HG02588 (cell line): ENCODE measurements at regions not wholly inside any gene's neighbourhood (a gene's known extent, or its start where the extent isn't known, plus 50 kb on each side); places are given as distances from the start of the nearest gene placed in this dataset.

ENCODE experiments used
- ATAC-seq: cut with Tn5 transposase; IDR thresholded peaks from one replicate; pipeline ENCODE4 v1.9.1; 2021; ENCODE audit warnings: mild to moderate bottlenecking, moderate library complexity; ENCODE audit not compliant: unreplicated experiment

DNA sequence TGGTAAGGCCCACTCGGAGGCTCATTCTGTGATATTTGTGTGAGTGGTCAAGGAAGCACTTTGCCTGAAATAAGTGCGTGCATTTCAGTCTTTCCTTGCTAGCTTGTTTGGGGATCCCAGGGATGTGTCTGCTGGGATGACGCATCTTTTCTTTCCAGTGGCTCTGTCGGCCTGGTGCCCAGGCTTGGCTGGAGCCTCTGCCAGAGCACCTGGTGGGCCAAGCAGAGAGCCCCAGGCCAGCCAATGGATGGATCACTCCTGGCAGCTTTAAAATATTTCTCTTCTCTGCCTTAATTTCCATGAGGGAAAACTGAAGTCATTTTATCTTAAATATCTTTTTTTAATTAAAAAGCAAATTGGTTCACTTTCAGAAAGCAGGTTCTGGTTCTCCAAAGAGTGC lies 501.8 kb upstream of the HS6ST1 start:
- ATAC-seq: no peak

GRCh38 chr2:128821010-128821409 lies 502.3 kb upstream of the HS6ST1 start:
- no peak for ATAC-seq

DNA sequence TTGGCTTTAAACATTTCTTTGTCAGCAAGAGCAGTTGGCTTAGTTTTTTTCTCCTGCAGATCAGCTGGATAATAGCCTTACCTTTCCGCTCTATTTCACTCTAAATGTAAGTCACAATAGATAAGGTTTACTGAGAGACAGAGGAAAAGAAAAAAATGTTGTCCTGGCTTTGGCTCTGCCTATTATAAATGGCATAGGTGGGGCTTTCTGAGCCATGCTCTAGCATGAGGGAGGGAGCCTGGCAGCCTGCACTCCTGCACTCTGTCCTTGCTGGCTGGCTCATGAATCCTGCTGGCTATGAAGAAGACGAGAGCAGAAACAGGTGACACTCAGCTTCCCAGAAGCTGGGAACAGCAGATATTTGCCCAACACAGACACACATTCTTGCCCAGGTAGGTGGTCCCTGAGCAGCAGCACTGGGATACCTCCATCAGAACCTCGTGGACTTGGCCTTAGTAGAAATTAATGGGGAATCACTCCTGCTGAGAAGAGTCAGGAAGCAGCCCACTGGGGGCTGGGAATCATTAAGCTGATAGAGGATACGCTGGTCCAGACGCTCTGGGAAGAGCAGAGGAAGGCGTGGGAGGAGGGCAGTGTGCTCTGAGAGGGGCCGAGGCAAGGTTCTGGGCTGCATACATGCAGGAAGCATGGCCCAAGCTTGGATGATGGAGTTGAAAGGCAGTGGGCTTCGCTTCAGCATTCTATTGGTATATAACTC lies 514.4 kb upstream of the HS6ST1 start:
- ATAC-seq: no peak

GRCh38 chr2:128833664-128834027 lies 515.0 kb upstream of the HS6ST1 start:
- no peak for ATAC-seq

DNA sequence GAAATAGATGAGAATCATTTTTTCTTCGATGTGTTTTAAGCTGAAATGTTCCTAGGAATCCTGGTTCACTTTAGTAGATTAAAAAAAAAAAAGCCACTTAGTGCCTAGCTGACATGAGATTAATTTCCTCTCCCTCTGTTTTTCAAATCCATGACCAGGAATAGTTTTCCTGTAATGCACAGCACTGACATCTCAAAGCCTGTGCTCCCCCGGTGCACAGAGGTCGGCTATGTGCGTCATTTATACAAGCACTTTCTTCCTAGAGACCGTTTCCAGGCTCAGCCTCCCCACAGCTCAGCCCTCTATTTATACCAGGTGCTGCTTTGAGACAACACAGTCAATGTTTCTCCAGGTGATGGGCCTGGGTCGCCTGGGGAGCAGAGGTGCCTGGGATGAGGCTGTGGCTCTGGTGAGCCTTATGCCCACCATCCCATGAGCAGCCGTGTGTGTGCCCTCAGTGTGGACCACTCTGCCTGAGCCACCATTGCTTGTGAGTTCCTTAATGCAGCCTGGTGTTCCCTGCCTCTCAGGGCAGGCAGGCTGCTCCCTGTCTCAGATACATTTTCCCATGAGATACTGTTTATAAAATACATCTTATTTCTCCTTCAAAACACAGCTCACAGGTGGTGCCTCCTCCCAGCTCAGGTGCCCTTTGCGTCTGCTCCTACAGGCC lies 515.7 kb upstream of the HS6ST1 start:
- ATAC-seq: no peak

DNA sequence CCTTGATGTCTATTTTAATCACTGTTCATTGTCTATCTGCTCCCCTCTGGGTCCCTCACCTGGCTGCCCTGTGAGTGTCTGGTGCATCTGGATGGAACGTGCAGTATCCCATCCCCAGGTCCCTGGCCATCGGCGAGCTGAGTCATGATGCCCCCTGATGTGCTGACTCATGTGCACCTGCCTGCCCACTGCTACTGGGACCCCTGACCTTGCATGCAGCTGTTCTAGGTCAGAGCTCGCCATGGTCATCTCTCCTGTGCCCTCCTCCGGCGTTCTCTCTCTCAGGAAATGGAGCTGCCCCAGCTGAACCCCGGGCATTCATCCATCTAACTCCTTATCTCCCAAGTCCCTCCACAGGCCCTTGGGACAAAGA lies 516.2 kb upstream of the HS6ST1 start:
- no peak for ATAC-seq

- ATAC-seq: no peak
These were observed 516.7 kb upstream of the HS6ST1 start for GRCh38 chr2:128835342-128835855.

DNA sequence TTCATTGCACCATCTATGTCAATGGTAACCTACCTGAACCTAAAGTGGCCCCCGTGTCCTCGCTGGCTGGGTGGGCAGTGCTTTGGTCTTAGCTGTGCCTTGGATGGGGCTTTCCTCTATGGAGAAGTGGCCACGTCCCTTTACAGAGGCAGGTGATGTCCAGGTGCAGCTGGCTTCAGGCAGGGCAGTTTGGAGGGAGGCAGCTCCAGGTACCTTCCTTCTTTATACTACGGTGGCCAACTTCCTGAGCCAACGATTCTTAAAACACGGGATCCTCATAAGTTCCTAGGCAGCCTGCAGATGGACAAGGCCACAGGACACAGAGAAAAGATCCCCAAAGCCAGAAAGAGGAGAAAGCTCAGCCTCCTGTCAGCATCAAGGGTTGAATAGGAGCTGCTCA lies 517.3 kb upstream of the HS6ST1 start:
- no peak for ATAC-seq

GRCh38 chr2:128836559-128837100 lies 518.0 kb upstream of the HS6ST1 start:
- ATAC-seq: no peak

DNA sequence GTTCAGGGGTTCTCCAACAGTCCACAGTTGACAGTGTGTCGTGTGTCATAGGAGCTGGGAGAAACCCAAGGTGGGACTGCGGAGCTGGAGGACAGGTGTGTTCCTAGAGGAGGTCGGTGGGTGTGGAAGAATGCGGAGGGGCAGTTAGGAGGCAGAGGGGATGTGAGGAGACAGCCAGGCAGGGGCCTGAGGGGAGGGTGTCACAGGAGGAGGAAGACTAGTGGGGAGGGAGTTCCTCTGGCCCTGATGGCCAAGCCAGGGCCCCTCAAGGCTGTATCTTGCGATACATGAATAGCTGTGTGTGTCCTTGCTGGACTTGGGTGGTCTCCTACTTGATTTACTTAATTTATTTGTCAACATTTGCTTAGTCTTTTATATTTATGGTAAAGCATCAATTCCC lies 519.6 kb upstream of the HS6ST1 start:
- no peak for ATAC-seq

DNA sequence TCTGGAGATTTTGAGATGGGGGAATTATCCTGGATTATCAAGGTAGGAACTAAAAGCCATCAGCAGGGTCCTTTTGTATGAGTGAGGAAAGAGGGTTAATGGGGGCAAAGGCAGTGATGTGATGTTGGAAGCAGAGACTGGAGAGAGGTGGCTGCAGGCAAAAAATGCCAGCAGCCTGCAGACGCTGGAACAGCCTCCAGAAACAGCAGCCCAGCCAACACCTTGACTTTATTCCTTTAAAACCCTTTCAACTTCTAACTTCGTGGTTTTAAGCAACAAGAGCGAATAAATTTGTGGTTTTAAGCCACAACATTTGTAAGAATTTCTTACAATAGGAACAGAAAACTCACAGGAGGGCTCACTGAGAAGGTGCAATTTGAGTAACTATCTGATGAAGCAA lies 523.1 kb upstream of the HS6ST1 start:
- ATAC-seq: no peak

DNA sequence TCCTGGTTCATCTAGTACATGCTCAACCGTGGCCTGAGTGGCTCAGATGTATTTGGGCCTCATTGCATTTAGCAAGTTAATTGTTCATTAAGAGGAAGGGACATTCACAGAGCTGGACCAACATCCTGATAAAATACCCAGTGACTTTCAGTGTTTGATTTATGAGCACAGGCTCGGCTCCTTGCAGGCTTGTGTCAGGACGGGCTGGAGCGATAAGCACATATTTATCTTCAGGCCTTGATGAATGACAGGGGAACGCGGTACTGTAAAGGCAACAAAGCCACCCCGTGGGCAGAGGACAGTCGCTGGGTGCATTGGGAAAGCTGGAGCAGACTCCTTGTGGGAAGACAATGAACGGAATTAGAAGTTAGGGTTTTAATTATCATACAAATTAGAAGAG lies 548.6 kb upstream of the HS6ST1 start:
- ATAC-seq: no peak

DNA sequence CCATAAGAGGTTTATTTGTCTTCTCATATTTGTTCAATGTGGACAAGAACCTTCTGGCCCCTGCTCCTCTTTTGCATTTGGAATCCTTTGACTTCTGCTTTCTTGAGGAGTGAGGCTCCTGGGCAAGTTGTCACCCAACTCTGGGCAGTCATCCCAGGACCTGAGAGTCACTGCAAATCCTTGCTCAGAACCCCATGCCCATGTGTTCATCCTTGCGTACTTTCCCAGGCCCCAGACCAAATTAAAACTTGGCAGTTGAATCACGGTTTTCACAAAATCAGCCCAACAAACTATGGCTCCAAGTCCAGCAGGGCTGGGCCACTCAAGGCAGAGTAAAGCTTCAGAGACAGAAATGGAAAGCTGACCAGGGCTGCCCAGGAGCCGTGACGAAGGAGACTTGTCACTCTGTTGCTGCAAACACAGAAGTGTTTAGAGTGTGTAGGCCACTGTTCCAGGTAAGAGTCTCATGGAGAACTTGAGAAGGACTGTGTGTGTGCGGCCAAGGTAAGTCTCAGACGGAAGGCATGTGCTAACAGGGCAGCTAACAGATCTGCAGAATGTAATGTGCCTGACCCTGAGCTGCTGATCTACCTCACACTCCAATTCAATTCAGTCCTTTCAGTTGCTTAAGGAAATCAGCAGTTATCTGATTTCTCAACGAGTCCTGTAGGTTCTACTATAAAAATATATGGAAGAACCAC lies 549.4 kb upstream of the HS6ST1 start:
- ATAC-seq: no peak

DNA sequence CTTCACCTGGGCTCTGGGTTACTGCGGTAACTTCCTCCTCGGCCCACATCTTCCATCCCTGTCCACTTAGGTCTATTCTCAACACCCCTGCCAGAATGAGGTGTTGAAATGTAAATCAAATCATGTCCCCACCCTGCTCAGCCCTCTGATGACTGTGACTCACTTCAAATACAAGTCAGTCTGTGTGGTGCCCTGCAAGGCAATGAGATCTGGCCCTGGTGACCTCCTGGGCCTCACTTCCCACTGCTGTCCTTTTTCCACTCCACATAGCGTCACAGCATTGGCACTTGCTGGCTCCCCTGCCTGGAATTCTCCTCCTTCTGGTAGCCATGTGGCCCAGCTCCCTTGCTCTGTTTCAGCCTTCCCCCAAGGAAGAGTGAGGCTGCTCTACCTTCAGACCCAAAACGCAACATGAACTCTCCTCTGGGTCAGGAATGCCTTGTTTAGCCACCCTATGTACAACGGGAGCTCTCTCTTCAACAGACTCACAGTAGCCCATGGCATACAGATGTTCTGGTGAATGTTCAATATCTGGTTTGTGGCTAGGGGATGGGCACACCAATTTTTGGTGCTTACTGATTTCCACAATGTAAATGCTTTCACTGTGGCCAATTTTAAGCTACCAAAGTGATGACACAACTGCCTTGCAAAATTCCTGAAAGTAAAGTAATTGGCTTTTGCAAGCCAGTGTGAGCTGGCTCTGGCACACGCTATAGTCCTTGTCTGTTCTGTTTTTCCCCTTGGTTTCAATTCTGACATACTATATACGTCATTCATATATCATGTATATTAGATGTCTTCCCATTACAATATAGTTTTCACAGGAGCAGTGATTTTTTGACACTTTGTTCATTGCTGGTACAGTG lies 550.3 kb upstream of the HS6ST1 start:
- no peak for ATAC-seq

GRCh38 chr2:128874608-128875007 lies 555.9 kb upstream of the HS6ST1 start:
- ATAC-seq: no peak

DNA sequence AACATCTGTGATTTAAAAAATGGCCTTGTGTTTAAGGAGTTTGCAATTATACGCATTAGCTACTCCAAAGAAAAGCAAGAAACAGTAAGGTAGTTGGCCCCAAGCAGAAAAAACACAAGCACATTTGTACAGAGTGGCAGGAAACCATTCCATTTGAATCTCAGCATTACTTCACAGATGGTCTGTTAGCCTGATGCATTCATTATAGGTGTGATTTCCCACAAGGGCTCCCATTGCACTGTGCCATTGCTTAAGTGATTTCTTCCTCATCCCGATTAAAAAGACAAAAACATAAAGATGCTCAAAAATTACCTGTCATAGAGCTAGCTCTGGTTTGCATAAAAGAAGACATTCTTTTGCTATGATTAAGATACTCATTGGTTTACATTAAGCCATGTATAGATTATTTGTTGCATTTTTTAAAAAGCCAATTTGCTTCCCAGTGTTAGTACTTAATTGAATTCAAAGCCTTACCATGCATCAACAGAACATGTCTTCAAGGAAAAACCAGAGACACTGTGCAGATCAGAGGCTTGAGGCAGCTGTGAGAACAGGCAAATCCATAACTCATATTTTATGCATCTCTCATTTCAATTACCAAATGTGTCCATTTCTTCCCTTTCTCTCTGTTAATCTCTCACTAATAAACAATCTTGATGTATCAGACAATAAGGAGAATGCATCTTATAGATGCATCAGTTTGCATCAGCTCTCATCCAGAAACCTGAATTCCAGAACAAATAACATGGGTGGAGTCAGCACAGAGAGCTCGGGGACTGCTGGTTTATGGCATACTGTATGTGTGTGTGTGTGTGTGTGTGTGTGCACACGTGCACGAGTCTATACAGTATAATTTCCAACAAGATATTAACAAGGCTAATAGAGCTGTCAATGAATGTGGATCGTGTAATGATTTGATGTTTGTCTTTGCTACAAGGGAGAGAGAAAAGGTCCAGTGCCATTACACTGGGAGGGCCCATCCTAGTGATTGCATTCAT lies 558.6 kb upstream of the HS6ST1 start:
- no peak for ATAC-seq

DNA sequence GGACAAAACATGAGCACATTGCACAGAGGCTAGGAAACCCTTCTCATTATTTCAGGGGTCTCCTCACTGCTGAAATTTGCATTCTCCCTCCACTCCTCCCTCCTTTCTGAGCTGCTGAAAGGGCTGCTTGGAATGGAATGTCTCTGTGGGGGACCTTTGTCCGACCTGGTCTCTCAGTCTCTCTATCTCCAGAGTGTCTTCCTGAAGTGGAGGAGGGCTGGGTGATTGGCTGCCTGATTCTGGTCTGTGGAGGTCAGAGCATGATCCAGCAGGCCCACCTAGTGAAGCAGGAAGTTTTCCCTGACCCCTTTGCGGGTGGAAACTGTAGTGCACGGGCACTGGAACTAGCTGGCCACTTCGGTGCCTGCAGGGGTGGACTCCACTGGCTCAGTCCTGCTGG lies 560.5 kb upstream of the HS6ST1 start:
- no peak for ATAC-seq

DNA sequence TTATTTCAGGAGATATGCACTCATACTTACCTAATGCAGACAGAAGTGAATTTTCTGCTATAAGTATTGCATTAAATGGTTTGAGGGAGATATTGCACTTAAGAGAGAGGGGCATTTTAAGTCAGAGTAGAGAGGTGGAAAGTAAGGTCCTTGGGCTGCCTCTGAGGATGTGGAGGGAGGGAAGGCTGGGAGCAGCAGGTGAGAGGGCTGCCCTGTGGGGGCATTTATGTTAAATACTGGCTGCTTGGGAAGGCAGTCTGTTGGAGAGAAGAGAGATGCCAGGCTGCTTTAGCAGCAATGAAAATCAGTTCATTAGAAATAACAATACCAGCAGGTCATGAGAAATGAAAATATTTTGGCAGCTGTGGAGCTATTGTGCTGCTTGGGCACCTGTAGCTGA lies 576.2 kb upstream of the HS6ST1 start:
- ATAC-seq: no peak

DNA sequence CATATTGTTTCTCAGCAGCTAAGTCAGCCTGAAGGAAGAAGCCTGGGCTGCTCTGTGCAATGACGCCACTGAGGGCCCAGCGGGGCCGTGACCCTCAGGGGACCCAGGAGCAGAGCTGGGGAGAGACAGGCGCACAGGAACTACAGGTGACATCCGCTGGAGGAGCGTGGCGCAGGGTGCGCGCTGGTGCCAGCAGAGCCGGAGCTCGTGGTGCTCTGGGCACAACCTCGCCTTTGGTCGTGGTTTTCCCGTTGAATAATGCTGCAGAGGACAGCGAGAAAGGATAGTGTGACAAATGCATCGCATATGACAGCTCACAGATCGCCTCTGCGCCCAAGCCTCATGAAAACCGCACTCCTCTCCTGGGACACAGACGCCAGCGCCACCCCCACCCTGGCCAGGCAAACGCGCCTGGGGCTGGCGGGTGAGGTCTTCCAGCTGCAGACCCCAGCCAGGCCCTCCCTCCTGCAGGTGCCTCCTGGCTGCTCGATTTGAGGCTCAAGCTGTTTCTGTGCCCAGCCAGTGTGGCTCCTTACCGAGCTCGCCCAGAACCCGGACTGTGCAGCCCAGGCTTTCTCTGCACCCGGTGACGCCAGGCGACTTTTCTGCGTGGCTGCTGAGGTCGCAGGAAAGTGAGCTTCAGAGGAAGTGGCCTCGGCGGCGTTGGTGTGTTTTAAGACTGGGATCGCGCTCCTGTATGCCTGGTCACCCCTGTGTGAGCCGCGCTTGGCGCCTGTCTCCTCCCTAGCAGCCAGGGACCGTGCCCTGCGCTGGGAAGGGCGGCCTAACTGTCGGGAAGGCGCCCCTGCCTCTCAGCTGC lies 583.1 kb upstream of the HS6ST1 start:
- ATAC-seq: no peak
